CD14-positive monocyte (primary cell): ENCODE measurements at regions not wholly inside any gene's neighbourhood (a gene's known extent, or its start where the extent isn't known, plus 50 kb on each side); places are given as distances from the start of the nearest gene placed in this dataset.
A peak's percentile ranks its signal among the peaks of the same experiment; 100 is the strongest.

Experiments used
- DNase-seq, 3 donors: peaks; one replicate each; pipeline ENCODE4 v3.0.0-alpha.2; 2011 to 2022
- H2AFZ ChIP-seq: 2 replicates; pipeline ENCODE4 v1.6.0; 2012; ENCODE audit warnings: mild to moderate bottlenecking, low read depth, low read length, inconsistent platforms; ENCODE audit not compliant: insufficient read depth, poor library complexity, severe bottlenecking
- H3K27ac ChIP-seq, 2 donors: 1 replicate in 1 of 2; 2 replicates in 1 of 2; pipeline ENCODE4 v1.5.1; 2012 to 2013; ENCODE audit warnings: low read length in 2 of 2, control low read depth in 1 of 2, inconsistent platforms in 1 of 2, low read depth in 1 of 2, mild to moderate bottlenecking in 1 of 2
- H3K27me3 ChIP-seq, 2 donors: one replicate each; pipeline versions ENCODE4 v1.6.0 to v1.6.1; 2011 to 2013; ENCODE audit warnings: low read length in 2 of 2; ENCODE audit not compliant: control insufficient read depth in 2 of 2, insufficient read depth in 2 of 2
- H3K36me3 ChIP-seq, 2 donors: replicated peaks in 1 of 2; 1 replicate in 1 of 2; 2 replicates in 1 of 2; pipeline versions ENCODE4 v1.5.1 to v1.6.1; 2012 to 2013; ENCODE audit warnings: low read length in 2 of 2, control low read depth in 1 of 2, inconsistent platforms in 1 of 2, mild to moderate bottlenecking in 1 of 2; ENCODE audit not compliant: insufficient read depth in 2 of 2, control insufficient read depth in 1 of 2
- H3K4me1 ChIP-seq, 2 donors: 1 replicate in 1 of 2; 2 replicates in 1 of 2; pipeline versions ENCODE4 v1.5.1 to v1.6.1; 2012 to 2013; ENCODE audit warnings: low read length in 2 of 2, control low read depth in 1 of 2, inconsistent platforms in 1 of 2, mild to moderate bottlenecking in 1 of 2, moderate library complexity in 1 of 2; ENCODE audit not compliant: insufficient read depth in 2 of 2, control insufficient read depth in 1 of 2
- H3K4me2 ChIP-seq: replicated peaks from 2 replicates; pipeline ENCODE3; 2012; ENCODE audit warnings: low read length, moderate library complexity, mild to moderate bottlenecking; ENCODE audit not compliant: poor library complexity, severe bottlenecking; ENCODE audit errors: extremely low read depth
- H3K4me3 ChIP-seq, 3 experiments: fragments of 200-600 bp in 1 of 3; sonication (generic) in 1 of 3; replicated peaks in 1 of 3; 1 replicate in 2 of 3; 2 replicates in 1 of 3; pipeline ENCODE4 v1.5.1; 2011 to 2013; ENCODE audit warnings: low read length in 3 of 3, mild to moderate bottlenecking in 3 of 3, control low read depth in 2 of 3, low read depth in 2 of 3, inconsistent platforms in 1 of 3, moderate library complexity in 1 of 3
- H3K79me2 ChIP-seq: 2 replicates; pipeline ENCODE4 v1.6.0; 2012; ENCODE audit warnings: mild to moderate bottlenecking, control low read depth, inconsistent platforms, low read length, moderate library complexity; ENCODE audit not compliant: insufficient read depth
- H3K9ac ChIP-seq: 2 replicates; pipeline ENCODE4 v1.6.0; 2017; ENCODE audit warnings: low read length, mild to moderate bottlenecking; ENCODE audit not compliant: insufficient read depth, poor library complexity, severe bottlenecking
- H3K9me3 ChIP-seq, 2 donors: replicated peaks in 1 of 2; 1 replicate in 1 of 2; 2 replicates in 1 of 2; pipeline versions ENCODE4 v1.5.1 to v1.6.1; 2012 to 2013; ENCODE audit warnings: low read length in 2 of 2, control low read depth in 1 of 2; ENCODE audit not compliant: control insufficient read depth in 1 of 2, insufficient read depth in 1 of 2
- H4K20me1 ChIP-seq: 2 replicates; pipeline ENCODE4 v1.6.0; 2012; ENCODE audit warnings: mild to moderate bottlenecking, low read length, control low read depth, moderate library complexity; ENCODE audit not compliant: insufficient read depth
- H3K27ac Mint-ChIP-seq, 7 donors: one replicate each; pipeline ENCODE4 v1.8.0; 2020; ENCODE audit warnings: mild to moderate bottlenecking in 7 of 7, mixed read lengths in 7 of 7, moderate library complexity in 6 of 7, inconsistent platforms in 2 of 7
- H3K27me3 Mint-ChIP-seq, 3 donors: one replicate each; pipeline ENCODE4 v1.8.0; 2021 to 2022; ENCODE audit warnings: low read depth in 3 of 3, mild to moderate bottlenecking in 3 of 3, mixed read lengths in 3 of 3, moderate library complexity in 3 of 3, inconsistent platforms in 1 of 3
- H3K36me3 Mint-ChIP-seq, 2 donors: one replicate each; pipeline ENCODE4 v1.8.0; 2020; ENCODE audit warnings: mixed read lengths in 2 of 2, inconsistent platforms in 1 of 2, mild to moderate bottlenecking in 1 of 2
- H3K4me1 Mint-ChIP-seq: one replicate; pipeline ENCODE4 v1.8.0; 2020; ENCODE audit warnings: mild to moderate bottlenecking, mixed read lengths
- H3K4me3 Mint-ChIP-seq, 2 donors: one replicate each; pipeline ENCODE4 v1.8.0; 2020; ENCODE audit warnings: mild to moderate bottlenecking in 2 of 2, mixed read lengths in 2 of 2, moderate library complexity in 1 of 2
- H3K9me3 Mint-ChIP-seq, 7 donors: one replicate each; pipeline ENCODE4 v1.8.0; 2020 to 2022; ENCODE audit warnings: mixed read lengths in 7 of 7, mild to moderate bottlenecking in 6 of 7, moderate library complexity in 6 of 7, inconsistent platforms in 2 of 7
- WGBS: methylation state at CpG from one replicate; pipeline ENCODE4 v1.1.5; 2013; ENCODE audit warnings: missing lambda C conversion rate; ENCODE audit not compliant: insufficient coverage; 5-methylcytosine and 5-hydroxymethylcytosine counted together
- intact Hi-C, 2 donors: fragments of 100-400 bp; cut with micrococcal nuclease; formaldehyde crosslinking; loops; one replicate each; pipeline versions ENCODE4 v1.15.0 to v1.15.1; 2023
- TF ChIP-seq, protein P1 (sequence below): fragments of 200-600 bp; IDR thresholded peaks from one replicate; pipeline ENCODE4 v1.8.0; 2022; ENCODE audit warnings: antibody characterized with exemption, mild to moderate bottlenecking

DNA sequence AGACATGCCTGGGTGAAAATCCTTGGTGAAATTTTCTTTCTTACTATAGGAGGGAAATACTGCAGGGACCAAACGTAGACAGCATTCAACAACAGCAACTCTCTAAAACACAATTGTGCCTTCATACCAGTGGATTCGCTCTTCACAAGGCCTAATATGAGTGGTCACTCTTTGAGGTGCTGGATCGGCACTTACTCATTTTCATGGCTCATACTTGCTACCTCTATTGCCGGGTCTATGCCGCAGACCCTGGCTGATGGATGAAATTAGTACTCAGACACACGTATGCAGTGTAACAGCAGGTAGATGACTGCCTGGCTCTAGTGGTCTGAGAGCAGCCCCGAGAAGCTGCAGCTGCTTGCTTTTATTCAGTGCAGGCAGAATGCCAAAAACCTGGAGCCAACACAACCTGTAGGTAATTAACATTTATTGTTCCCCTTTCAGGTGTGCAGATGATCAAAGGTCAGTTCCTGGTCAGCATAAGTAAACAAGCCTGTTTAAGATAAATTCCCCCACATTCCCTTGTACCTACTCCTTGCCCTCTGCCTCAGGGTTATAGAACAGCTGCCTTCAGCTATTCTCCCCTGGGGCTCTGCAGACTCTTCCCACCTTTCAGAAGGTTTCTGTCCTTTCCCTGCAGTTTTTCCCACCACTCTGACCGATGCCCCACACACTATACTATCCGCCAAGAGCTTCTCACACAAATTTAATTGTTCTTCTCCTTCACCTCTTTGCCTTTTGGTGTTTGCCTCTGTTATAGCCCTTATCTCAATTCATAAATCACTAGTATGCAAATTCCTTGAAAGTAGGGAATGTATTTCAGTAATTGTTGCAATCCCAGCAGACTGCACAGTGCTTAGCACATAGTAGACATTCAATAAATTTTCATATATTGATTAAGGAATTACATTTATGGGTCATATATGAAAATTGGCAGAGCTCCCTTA lies 210.0 kb downstream of the SPANXN3 start:
- Histone ChIP-seq H3K9me3 (no peaks in the 10 kb centered on the region), H3K4me3 (no peak overlapping the region), H3K27ac (no peak overlapping the region), H3K36me3 (no peaks in the 10 kb centered on the region), H3K79me2 (no peaks in the 10 kb centered on the region), H3K4me2 (no peak overlapping the region), H4K20me1 (no peaks in the 10 kb centered on the region), H3K4me1 (no peaks in the 10 kb centered on the region), H3K9ac (no peak overlapping the region), H3K27me3 (no peaks in the 10 kb centered on the region), H2AFZ (no peak overlapping the region)
- H3K36me3 Mint-ChIP-seq = no peaks in the 10 kb centered on the region
- WGBS = 92% methylated on average over 4 of the region's 9 CpGs
- no peaks in the 10 kb centered on the region for H3K4me1 Mint-ChIP-seq
- peaks cover 0 to 2% (median 2%) of the 10 kb centered on the region in 3 donors for H3K27me3 Mint-ChIP-seq
- TF ChIP-seq, protein P1, sequence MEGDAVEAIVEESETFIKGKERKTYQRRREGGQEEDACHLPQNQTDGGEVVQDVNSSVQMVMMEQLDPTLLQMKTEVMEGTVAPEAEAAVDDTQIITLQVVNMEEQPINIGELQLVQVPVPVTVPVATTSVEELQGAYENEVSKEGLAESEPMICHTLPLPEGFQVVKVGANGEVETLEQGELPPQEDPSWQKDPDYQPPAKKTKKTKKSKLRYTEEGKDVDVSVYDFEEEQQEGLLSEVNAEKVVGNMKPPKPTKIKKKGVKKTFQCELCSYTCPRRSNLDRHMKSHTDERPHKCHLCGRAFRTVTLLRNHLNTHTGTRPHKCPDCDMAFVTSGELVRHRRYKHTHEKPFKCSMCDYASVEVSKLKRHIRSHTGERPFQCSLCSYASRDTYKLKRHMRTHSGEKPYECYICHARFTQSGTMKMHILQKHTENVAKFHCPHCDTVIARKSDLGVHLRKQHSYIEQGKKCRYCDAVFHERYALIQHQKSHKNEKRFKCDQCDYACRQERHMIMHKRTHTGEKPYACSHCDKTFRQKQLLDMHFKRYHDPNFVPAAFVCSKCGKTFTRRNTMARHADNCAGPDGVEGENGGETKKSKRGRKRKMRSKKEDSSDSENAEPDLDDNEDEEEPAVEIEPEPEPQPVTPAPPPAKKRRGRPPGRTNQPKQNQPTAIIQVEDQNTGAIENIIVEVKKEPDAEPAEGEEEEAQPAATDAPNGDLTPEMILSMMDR = no peak
- peak overlapping the region in 1 of 7 donors; percentile 8 for H3K27ac Mint-ChIP-seq
- DNase-seq = no peak
- intact Hi-C loops = no loop called here
- peaks cover 0 to 3% (median 0%) of the 10 kb centered on the region in 7 donors for H3K9me3 Mint-ChIP-seq
- no peak overlapping the region for H3K4me3 Mint-ChIP-seq

GRCh38 chrX:143304518-143304917 lies 212.8 kb downstream of the SPANXN3 start:
- no peak overlapping the region for H2AFZ ChIP-seq
- no peak overlapping the region for H3K4me3 ChIP-seq
- 89% methylated on average over 2 of the region's 2 CpGs for WGBS
- no peaks in the 10 kb centered on the region for H3K27me3 ChIP-seq
- H3K9ac ChIP-seq = no peak overlapping the region
- Mint-ChIP-seq H3K27ac (no peak overlapping the region), H3K4me3 (no peak overlapping the region), H3K9me3 (peaks cover 0 to 3% (median 0%) of the 10 kb centered on the region in 7 donors), H3K4me1 (no peaks in the 10 kb centered on the region), H3K36me3 (no peaks in the 10 kb centered on the region), H3K27me3 (peaks cover 0 to 2% (median 2%) of the 10 kb centered on the region in 3 donors)
- no peaks in the 10 kb centered on the region for H3K36me3 ChIP-seq
- H4K20me1 ChIP-seq = no peaks in the 10 kb centered on the region
- H3K4me2 ChIP-seq = no peak overlapping the region
- H3K27ac ChIP-seq = no peak overlapping the region
- no peaks in the 10 kb centered on the region for H3K9me3 ChIP-seq
- H3K4me1 ChIP-seq = no peaks in the 10 kb centered on the region
- intact Hi-C loops = no loop called here
- no peak for DNase-seq
- TF ChIP-seq, protein P1 = no peak
- H3K79me2 ChIP-seq = no peaks in the 10 kb centered on the region
